ENCODE measurements at regions not wholly inside any gene's neighbourhood (a gene's known extent, or its start where the extent isn't known, plus 50 kb on each side); places are given as distances from the start of the nearest gene placed in this dataset.

- no peak for TF ChIP-seq POLR2A (IDR thresholded peaks at IDR 0.05)
- TF ChIP-seq CTCF (IDR thresholded peaks at IDR 0.05) = no peak
These were observed 130.5 kb downstream of the TOMM20 start for GRCh38 chr1:234997896-234998741.

Measured in breast epithelium (tissue), 3 donors.